ENCODE measurements at regions not wholly inside any gene's neighbourhood (a gene's known extent, or its start where the extent isn't known, plus 50 kb on each side); places are given as distances from the start of the nearest gene placed in this dataset.

DNA sequence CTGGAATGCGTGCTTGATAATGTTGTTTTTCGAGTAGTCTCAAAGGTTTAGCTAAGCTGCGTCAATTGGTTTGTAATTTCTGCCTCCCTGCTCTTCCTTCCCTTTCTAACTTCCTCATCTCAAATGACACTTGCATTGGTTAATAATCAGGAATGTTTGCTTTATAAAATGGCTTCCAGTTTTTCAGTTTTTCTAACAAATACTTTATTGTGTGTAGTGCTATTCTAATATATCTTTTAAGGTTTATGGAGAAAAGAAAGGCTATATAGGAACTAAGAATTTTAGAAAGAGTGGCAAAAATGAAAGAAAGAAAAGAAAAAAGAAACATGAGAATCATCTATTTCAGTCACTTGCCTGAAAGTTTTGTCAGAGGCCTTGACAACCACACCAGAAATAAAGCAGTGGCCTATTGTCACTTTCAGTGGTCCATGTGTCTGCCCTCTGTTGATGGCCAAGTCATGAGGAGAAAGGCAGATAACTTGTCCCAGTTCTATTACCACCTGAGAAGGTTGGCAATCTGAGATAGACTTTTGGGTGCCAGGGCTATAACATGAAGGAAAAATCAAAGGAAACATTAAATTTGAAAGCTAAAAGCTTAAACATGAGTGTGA lies 221.9 kb upstream of the KITLG start:
- DNase-seq, result no peak

DNA sequence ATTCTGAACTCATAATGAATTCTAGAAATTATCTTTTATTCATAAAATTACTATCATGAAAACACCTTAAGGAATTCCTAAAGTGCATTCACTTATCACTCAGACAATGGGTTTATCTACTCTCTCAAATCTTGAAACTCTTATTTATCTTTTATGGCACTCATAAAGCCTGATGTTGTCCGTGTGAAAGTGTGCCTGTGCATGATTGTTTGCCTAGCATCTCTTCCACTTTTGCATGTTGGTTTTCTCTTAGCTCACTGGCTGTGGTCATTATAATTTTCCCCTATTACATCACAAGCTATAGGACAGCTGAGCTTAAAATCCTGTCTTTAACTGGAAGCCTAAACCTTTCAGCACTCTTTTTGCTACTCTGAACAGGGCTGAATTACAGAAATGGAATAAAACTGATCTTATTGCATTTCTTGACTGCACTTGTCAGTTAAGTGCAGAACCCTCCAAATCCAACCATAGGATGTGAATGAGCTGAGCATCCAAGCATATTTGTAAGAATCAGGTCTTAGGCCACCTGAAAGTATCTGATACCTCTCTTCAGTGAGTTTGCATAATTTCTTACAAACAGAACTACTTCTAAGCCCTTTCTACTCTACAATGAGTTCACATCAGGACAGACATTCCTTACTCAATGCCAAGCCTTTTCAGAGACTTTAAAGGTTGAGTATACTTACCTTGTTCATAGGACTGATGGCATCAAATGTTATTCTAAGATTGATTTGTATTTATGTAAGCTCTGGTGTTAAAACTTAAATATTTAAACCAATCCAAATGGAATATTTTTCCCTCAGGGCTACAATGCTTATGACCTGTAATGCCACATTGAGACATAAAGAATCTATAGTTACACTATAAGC lies 221.2 kb upstream of the KITLG start:
- DNase-seq, result no peak

DNA sequence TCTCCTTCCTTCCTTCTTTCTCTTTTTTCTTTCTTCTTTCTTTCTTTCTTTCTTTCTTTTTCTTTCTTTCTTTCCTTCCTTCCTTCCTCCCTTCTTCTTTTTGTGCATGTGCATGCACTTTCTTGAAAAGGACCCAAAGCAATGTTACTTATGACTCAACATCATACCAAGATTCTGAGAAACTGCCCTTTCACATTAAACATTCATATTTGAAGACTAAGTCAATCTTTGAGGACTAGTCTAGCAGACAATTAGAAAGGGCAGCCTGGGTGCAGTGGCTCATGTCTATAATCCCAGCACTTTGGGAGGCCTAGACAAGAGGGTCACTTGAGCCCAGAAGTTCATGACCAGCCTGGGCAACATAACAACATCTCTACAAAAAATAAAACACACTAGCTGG lies 212.8 kb upstream of the KITLG start:
- DNase-seq, result no peak

DNA sequence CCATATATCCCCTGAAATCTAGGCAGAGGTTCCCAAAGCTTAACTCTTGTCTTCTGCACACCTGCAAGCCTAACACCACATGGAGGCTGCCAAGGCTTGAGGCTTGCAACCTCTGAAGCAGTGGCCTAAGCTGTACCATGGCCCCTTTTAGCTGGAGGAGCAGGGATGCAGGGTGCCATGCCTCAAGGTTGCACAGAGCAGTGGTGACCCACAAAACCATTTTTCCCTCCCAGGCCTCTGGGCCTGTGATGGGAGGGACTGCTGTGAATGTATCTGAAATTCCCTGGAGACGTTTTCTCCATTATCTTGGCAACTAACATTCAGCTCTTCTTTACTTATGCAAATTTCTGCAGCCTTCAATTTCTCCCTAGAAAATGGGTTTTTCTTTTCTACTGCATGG lies 210.0 kb upstream of the KITLG start:
- DNase-seq, result no peak

DNA sequence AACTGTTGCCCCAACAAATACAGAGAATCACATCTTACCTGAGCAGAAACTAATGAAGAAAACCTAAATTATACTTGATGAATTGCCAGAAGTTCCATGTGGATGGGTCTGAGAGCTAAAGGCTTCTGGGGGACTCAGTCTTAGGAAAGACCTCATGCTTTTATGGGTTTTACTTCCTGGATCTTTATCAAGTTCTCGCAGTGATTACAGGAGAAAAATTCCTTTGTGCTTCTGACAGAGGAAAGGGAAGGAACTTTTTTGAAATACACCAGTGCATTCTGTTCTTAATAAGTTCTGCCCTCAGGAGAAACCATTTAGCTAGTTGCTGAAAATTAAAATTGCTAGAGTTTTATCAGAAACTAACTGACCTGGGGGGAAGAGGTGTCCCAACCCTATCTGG lies 203.9 kb upstream of the KITLG start:
- DNase-seq, result no peak

DNA sequence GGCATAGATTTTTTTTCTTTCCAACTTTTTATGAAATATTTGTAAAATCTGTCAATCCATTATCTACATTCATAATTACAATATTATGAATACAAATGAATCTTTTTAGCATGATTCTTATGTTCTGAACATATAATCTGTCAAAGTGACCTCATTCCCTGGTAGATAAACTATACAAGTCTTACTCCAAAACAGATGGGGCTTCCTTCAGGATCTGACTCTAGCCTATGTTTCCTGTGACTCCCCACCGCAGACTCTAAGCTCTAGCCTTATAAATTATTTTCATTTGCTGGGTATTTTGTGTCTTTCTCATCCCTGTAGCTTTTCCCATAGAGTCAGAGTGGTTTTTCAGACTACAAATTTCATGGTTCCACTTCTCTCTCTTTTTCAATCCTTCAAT lies 202.1 kb upstream of the KITLG start:
- no peak for DNase-seq

DNA sequence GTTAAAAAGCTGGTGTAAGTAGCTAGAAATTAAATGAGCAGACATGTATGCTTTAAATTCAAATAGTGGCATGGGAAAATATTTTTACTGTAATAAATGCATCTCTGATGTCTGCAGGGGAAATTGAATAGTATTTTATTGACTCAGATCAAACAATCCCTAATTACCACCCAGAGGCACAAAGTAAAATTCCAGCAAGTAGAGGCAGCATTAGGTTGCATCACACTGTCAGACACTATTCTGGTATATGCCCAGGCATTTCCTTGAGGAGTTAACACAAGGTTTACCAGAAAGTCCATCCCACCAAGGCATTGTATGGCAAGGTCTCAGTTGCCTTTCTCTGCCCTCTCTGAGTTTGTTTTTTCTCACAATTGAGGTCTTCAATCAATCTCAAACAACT lies 201.6 kb upstream of the KITLG start:
- DNase-seq, result no peak

DNA sequence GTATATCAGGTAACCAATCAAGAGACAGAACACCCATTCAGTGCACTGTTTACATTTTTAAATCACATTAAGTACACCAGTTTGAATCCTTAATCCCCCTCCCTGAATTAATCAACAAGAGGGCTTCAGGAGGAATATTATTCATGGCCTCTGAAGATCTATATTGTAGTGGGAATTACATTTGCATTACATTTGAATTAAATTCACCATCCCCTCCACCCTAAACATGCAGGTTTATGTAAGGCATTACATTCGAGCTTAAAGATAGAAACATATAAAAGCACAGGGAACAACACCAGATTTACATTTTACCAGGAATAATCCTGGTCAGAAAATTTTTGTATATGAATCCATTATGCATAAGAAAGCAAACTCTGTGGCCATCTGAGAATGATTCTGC lies 197.8 kb upstream of the KITLG start:
- DNase-seq, result no peak

DNA sequence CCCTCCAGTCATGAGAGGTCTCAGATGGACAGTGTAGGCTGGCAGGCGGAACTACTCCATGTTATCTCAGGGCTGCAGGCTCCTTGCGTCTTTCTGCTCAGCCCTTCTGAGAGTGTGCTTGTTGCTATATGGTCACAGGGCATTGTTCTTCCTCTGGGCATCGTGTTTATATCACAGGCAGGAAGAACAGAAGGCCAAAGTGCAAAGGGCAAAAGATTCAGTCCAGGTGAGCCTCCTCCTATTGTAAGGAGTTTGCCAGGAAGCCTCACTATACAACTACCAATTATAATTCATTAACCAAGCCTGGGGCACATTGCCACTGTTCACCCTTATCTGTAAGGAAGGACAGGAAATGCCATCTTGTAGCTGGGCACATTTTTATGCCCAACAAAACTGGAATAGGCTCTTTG lies 195.5 kb upstream of the KITLG start:
- no peak for DNase-seq

DNA sequence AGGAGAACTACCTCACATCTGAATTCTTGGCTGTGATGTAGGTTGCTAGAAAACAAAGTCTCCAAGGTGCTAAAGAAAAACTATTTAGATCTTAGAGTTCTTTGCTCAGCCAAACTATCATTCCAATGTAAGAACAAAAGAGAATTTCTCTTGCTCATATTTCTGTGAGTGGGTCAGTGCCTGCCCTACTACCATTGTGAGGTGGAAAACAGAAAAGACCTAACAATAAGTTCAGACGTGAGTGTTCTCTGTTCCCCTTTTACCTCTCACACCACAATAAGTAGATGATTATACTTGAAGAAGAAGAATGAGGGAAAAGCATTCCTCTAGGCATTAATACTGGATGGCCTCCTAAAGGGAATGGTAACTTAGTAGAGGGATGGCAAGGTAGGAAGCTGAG lies 187.4 kb upstream of the KITLG start:
- DNase-seq, result no peak

DNA sequence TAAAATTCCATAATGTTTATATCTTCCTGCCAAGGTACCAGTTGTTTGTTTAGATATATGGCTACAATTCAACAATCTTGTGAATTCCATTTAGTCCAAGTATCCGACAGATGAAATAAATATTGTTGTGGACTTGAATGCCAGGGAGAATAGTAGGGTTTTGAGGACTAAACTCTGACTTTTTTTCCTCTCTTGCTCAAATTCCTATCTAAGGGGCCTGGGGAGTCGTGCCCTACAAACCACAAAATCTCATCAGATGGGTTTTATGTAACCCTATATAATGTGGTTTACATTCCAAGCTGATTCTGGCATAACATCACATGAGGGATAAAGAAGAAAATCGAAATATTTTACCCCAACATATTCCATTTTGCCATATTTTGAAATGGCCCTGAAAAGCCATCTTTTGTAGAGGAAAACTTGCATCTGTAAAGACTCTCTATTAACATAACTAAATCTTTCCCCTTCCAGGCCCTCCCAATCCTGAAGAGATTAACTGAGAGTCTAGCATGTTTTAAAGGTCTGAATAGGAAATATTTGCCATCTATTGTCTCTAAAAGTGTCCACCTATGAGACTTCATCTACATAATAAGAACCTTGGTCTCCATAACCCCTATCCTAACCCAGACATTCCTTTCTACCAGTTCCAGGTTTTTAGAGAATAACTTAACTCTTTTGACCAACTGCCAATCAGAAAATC lies 184.7 kb upstream of the KITLG start:
- DNase-seq, result no peak

DNA sequence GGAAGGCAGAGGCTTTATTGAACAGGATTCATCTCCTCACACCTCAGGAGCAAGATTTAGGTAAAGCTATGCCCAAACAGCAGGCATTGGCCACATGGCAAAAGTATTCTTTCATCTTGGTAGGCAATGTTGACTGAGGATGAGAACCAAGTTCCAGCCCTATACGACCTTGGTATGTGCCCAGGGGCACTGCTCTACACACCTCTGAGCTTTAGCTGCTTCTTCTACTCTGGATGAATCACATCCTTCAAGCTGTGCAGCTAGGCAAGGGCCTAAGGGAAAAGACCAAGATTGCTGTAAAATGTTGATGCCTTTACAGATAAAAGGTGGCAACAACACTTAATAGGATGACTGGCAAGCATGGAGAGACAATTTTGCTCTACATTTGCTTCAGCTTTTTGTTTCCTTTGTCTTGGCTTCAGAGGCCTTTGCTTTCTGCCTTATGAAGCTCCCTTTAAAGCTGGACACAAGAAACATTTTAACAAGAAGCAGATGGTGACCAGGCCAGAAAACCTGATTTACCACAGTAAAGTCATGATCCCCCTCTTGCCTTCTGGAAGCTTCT lies 183.3 kb upstream of the KITLG start:
- DNase-seq, result no peak

DNA sequence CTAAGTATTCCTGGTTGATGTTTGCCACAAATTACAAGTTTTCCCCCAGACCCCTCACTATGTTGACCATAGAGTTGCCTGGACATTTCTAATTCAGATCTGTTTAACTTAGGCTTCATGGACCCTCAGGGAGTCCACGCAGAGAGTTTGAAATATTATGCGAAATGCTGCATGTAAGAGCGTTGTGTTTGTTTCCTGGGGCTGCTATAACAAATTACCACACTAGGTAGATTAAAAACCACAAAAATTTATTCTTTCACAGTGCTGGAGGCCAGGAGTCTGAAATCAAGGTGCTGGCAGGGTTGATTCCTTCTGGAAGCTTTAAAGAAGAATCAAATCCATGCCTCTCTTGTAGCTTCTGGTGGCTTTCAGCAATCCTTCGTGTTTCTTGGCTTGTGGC lies 177.9 kb upstream of the KITLG start:
- DNase-seq, result no peak

DNA sequence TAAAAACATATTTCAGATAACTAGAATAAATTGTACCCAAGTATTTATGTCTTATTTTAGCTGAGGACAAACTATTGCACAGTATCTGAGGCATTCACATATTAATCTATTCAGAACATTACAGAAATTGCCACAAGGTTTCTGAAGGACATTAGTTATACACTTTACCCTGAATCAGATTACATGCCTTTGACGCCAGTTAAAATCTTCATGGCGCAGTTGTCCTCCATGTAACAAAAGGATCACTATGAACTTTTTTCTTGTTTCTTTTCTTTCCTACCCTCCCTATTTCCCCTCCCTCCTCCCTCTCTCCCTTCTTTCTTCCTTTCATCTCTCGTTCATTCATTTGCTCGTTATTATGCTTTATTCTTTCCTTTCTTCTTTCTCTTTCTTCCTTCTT lies 176.6 kb upstream of the KITLG start:
- DNase-seq, result no peak

DNA sequence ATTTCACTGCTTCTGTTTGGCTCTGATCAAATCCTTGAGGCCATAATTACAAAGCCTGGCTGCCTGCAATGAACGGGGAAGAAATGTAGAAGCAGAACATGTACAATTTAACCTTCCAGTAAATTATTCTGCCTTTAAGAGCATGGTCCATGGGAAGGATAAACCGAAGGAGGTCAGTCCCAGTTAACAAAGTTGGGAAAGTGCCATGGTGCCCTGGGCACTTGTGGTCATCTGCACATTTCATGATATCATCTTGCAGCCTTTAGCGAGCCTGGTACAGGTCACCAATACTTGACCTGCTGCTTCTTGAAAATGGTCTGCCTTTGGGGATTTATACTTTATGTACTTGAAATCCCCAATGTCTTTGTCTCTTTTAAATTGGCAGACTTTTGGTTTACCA lies 175.9 kb upstream of the KITLG start:
- DNase-seq, result no peak

DNA sequence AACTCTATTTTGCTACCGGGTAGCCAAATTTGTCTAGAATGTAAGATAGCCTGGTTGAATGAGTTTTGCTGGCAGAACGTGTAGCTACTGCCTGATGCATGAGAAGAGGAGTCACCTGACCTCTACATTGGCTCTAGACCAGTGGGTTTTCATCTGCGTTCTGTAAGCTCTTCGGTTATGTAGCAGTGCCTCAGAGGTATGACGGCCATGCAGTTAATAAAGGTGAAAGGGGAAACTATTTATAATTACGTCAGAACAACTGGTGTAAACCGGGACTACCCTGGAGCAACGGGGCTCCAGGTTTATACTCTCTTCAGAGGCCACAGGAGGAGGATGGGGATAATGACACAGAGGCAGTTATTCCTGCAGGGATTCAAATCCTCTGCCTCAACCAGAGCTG lies 173.4 kb upstream of the KITLG start:
- no peak for DNase-seq

DNA sequence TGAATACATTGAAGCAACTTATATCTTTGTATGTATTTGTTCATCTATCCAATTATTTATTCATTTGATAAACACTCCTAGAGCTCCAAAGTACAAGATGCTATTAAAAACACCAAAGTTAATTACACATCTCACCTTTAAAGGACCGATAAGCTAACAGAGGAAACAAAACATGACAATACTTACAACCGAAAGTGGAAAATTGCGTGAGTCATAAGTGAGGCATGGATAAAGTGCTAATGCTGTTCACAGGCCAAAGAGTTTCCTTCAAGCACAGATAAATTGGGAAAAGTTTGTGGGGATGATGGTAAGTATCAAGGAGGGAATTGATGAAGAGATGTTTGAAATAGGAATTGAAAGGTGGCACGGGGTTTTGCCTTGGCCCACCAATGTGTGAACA lies 172.8 kb upstream of the KITLG start:
- no peak for DNase-seq

DNA sequence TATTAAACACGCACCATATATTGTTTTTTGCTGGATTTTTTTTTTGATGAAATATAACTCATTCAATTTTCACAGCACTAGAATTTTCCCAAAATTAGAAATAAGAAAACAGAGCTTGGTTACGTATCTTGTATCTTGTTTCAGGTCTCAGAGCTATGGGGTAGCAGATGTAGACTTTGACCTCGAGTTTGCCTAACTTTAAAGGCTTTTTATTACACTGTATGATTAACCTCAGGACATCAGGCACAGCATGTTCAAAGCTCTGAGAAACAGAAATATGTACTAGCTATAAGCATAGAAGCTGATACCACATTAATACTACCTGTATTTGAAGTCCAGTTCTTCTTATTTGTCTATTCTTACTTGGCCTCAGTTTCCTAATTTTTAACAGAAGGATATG lies 171.9 kb upstream of the KITLG start:
- DNase-seq, result no peak

DNA sequence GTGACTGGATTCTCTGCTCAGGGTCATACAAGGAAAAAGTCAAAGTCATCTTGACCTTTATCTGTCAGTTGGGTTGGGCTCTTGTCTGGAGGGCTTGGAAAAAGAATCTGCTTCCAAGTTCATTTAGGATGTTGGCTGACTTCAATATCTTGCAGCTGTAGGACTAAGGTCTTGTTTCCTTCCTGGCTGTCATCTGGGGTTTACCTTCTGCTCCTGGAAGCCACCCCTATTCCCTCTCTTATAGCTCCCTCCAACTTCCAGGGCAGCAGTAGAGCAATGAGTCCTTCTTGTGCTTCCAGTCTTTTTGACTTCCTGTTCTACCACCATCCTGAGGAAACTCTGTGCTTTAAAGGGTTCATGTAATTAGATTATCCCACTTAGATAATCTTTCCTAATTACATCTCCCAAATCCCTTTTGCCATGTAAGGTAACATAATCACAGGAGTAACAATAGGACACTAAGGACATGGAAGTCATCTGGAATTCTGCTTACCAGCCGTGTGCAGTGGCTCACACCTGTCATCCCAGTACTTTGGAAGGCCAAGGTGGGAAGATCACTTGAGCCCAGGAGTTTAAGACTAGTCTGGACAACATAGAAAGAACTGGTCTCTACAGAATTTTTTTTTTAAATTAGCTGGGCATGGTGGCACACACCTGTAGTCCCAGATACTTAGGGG lies 170.7 kb upstream of the KITLG start:
- no peak for DNase-seq

DNA sequence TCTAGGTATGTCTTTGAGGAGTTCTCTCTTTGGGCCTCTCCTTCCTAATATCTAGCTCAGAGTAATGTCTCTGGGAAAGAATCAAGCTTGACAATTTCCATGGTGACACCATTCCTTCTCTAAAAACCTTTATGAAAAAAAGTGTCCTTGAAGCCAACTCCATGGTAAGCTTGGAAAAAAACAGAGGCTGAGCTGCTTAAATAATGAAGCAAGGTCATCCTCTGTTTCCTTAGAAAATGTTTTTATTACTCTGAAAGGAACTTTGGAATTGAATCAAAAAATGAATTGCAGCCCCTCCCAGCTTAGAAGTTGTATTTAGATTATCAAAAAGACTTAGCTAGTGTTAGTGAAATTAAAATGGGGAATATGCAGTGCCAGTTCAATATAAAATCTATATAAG lies 166.1 kb upstream of the KITLG start:
- no peak for DNase-seq

DNA sequence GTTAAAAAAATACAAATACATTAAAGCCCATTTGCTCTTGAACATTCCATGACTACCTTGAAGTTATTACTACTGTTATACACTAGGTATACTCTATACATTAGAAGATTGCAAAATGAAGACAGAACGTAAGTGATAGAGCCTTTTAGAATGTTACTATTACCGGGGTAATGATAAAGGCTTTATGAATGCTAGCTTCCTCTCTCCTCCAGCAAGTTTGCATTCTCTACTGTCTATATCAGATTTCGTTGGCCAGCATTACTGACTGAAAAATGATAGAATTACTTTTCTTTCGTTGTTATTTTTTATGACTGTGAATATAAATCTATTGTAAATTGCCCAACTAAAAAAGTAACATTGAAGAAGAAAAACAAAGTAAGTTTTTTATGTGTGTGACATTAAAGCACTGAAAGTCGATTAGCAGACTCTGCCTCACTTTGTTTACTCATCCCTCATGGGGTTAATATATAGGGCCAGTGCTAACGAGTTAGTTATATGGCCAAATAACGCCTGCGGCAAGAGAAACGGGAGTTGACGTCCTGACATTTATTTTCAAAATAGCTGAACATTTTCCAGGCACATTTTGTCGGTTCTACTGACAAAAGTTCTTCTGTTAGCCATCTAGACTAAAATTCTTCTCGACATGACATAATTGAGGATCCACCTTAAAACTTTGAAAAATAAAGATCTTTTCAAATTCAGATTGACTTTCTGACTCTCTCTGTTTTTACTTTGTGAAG lies 163.8 kb upstream of the KITLG start:
- DNase-seq, result no peak

DNA sequence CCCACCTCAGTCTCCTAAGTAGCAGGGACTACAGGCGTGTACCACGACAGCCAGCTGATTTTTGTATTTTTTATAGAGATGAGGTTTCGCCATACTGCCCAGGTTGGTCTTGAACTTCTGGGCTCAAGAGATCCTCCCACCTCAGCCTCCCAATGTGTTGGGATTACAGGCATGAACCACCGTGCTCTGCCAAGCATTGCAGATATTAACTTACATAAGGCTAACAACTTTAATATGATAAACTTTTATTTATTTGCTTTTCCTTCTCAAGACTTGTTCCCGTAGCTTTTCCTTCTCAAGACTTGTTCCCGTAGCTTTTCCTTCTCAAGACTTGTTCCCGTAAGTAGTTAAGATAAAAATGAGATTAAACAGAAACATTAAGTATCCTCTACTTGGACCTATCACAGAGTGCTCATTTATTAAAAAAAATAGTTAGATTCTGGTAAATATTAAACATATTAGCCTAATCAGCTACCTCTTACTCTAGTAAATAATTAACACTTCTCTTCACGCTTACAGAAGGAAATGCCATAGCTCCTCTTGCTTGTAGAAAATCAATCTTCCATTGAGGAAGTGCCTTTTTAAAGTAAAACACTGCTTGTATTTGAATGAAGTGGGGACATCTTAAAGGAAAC lies 157.7 kb upstream of the KITLG start:
- DNase-seq, result no peak

Data from NCI-H187 treated with DMSO at 0.1 percent for 48 hours (cell line).